ENCODE measurements at regions not wholly inside any gene's neighbourhood (a gene's known extent, or its start where the extent isn't known, plus 50 kb on each side); places are given as distances from the start of the nearest gene placed in this dataset.
"Not testable (repeated sequence)": the region's sequence is repeated elsewhere in the genome, so short reads cannot be mapped to it uniquely, and the experiment has no call there.

DNA sequence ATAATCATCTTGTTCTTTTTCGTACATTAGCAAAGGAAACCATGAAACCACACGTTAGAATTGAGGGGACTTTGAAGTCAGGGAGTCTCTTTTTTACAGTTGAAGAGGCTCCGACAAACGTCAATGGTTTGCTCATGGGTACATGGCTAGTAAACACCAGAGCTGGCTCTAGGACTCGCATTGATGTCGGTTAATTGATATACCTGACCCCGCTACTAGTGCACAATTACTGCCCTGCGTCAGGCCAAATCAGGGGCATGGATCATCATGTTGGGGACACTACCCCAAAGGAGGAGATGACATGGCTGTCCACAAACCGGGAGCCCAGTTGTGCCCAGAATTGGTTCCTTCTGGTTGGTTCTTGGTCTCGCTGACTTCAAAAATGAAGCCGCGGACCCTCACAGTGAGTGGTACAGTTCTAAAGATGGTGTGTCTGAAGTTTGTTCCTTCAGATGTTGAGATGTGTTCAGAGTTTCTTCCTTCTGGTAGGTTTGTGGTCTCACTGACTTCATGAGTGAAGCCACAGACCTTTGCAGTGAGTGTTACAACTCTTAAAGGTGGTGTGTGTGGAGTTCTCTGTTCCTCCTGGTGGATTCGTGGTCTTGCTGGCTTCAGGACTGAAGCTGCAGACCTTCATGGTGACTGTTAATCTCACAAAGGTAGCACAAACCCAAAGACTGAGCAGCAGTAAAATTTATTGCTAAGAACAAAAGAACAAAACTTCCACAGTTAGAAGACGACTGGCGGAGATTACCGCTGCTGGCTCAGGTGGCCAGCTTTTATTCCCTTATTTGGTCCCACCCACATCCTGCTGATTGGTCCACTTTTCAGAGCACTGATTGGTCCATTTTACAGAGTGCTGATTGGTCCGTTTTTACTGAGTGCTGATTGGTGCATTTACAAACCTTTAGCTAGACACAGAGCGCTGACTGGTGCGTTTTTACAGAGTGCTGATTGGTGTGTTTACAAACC lies 126.9 kb upstream of the ERRFI1 start:
- Histone ChIP-seq H3K4me3 (ENCODE audit: low read depth in 1 of 3, low read length in 3 of 3) (no peak overlapping the region), H3K36me3 (ENCODE audit: control insufficient read depth in 4 of 4, insufficient read depth in 3 of 4, low read depth in 1 of 4, low read length in 3 of 4) (no peaks in the 10 kb centered on the region), H3K4me1 (ENCODE audit: control insufficient read depth in 4 of 4, insufficient read depth in 4 of 4, low read length in 3 of 4) (no peaks in the 10 kb centered on the region), H3K9me3 (ENCODE audit: control insufficient read depth in 4 of 4, low read length in 3 of 4) (peaks cover 0 to 3% (median 0%) of the 10 kb centered on the region in 4 donors), H3K27ac (ENCODE audit: low read depth in 1 of 2, low read length in 2 of 2) (no peak overlapping the region), H3K27me3 (ENCODE audit: control insufficient read depth in 4 of 4, insufficient read depth in 4 of 4, low read length in 3 of 4) (no peaks in the 10 kb centered on the region), H3K9ac (ENCODE audit: low read depth in 1 of 2, low read length in 2 of 2) (no peak overlapping the region)
- no peak for DNase-seq (ENCODE audit: low spot score)
- 93% methylated on average over 19 of the region's 19 CpGs for WGBS
- TF ChIP-seq HNF4A (conservative IDR thresholded peaks at IDR 0.05) (no peak), TAF1 (conservative IDR thresholded peaks at IDR 0.05) (no peak), HNF4G (IDR thresholded peaks at IDR 0.05) (no peak), YY1 (IDR thresholded peaks at IDR 0.05) (no peak), RXRA (IDR thresholded peaks at IDR 0.05) (no peak), EGR1 (IDR thresholded peaks at IDR 0.05; ENCODE audit: low read depth in 2 of 2) (no peak)
- TF ChIP-seq, protein P1, sequence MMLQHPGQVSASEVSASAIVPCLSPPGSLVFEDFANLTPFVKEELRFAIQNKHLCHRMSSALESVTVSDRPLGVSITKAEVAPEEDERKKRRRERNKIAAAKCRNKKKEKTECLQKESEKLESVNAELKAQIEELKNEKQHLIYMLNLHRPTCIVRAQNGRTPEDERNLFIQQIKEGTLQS (IDR thresholded peaks at IDR 0.05), result no peak
- TF ChIP-seq, protein P2, sequence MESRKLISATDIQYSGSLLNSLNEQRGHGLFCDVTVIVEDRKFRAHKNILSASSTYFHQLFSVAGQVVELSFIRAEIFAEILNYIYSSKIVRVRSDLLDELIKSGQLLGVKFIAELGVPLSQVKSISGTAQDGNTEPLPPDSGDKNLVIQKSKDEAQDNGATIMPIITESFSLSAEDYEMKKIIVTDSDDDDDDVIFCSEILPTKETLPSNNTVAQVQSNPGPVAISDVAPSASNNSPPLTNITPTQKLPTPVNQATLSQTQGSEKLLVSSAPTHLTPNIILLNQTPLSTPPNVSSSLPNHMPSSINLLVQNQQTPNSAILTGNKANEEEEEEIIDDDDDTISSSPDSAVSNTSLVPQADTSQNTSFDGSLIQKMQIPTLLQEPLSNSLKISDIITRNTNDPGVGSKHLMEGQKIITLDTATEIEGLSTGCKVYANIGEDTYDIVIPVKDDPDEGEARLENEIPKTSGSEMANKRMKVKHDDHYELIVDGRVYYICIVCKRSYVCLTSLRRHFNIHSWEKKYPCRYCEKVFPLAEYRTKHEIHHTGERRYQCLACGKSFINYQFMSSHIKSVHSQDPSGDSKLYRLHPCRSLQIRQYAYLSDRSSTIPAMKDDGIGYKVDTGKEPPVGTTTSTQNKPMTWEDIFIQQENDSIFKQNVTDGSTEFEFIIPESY (IDR thresholded peaks at IDR 0.05), result no peak

DNA sequence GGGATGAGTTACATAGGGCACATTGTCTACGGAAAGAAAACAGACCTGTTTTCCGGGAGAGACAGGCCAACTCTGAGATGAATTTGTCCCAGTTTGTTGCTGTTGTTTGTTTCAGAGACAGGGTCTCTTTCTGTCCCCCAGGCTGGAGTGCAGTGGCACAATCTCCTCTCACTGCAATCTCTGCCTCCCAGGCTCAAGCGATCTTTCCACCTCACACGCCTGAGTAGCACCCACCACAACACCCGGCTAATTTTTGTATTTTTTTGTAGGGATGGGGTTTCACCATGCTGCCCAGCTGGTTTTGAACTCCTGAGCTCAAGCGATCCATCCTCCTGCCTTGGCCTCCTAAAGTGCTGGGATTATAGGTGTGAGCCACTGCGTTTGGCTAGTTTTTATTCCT lies 125.5 kb upstream of the ERRFI1 start:
- Histone ChIP-seq H3K4me1 (ENCODE audit: control insufficient read depth in 4 of 4, insufficient read depth in 4 of 4, low read length in 3 of 4) (no peaks in the 10 kb centered on the region), H3K4me3 (ENCODE audit: low read depth in 1 of 3, low read length in 3 of 3) (no peak overlapping the region), H3K9me3 (ENCODE audit: control insufficient read depth in 4 of 4, low read length in 3 of 4) (peaks cover 0 to 3% (median 0%) of the 10 kb centered on the region in 4 donors), H3K36me3 (ENCODE audit: control insufficient read depth in 4 of 4, insufficient read depth in 3 of 4, low read depth in 1 of 4, low read length in 3 of 4) (no peaks in the 10 kb centered on the region), H3K27ac (ENCODE audit: low read depth in 1 of 2, low read length in 2 of 2) (no peak overlapping the region), H3K9ac (ENCODE audit: low read depth in 1 of 2, low read length in 2 of 2) (no peak overlapping the region), H3K27me3 (ENCODE audit: control insufficient read depth in 4 of 4, insufficient read depth in 4 of 4, low read length in 3 of 4) (no peaks in the 10 kb centered on the region)
- DNase-seq (ENCODE audit: low spot score), result no peak
- WGBS, result 93% methylated on average over 7 of the region's 7 CpGs
- no peak for TF ChIP-seq HNF4G (IDR thresholded peaks at IDR 0.05)
- TF ChIP-seq, protein P3, sequence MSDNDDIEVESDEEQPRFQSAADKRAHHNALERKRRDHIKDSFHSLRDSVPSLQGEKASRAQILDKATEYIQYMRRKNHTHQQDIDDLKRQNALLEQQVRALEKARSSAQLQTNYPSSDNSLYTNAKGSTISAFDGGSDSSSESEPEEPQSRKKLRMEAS (IDR thresholded peaks at IDR 0.05), result no peak
- TF ChIP-seq, protein P2 (IDR thresholded peaks at IDR 0.05), result no peak
- TF ChIP-seq, protein P1 (IDR thresholded peaks at IDR 0.05), result no peak
- no peak for TF ChIP-seq TAF1 (conservative IDR thresholded peaks at IDR 0.05)
- TF ChIP-seq, protein P4, sequence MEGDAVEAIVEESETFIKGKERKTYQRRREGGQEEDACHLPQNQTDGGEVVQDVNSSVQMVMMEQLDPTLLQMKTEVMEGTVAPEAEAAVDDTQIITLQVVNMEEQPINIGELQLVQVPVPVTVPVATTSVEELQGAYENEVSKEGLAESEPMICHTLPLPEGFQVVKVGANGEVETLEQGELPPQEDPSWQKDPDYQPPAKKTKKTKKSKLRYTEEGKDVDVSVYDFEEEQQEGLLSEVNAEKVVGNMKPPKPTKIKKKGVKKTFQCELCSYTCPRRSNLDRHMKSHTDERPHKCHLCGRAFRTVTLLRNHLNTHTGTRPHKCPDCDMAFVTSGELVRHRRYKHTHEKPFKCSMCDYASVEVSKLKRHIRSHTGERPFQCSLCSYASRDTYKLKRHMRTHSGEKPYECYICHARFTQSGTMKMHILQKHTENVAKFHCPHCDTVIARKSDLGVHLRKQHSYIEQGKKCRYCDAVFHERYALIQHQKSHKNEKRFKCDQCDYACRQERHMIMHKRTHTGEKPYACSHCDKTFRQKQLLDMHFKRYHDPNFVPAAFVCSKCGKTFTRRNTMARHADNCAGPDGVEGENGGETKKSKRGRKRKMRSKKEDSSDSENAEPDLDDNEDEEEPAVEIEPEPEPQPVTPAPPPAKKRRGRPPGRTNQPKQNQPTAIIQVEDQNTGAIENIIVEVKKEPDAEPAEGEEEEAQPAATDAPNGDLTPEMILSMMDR (IDR thresholded peaks at IDR 0.05; ENCODE audit: low read depth, low read length, missing input control), result no peak
- TF ChIP-seq YY1 (IDR thresholded peaks at IDR 0.05), result no peak
- no peak for TF ChIP-seq EGR1 (IDR thresholded peaks at IDR 0.05; ENCODE audit: low read depth in 2 of 2)
- TF ChIP-seq SP1 (IDR thresholded peaks at IDR 0.05), result no peak

DNA sequence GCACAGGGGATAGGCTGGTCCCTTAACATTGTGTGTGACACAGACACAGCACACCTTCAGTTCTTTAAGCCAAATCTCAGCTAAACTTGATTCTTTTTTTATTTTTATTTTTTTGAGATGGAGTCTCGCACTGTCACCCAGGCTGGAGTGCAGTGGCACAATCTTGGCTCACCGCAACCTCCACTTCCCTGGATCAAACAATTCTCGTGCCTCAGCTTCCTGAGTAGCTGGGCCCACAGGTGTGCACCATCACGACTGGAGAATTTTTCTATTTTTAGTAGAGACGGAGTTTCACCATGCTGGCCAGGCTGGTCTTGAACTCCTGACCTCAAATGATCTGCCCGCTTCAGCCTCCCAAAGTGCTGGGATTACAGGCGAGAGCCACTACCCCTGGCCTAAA lies 123.6 kb upstream of the ERRFI1 start:
- not testable (repeated sequence) for H3K4me1 ChIP-seq (ENCODE audit: control insufficient read depth in 4 of 4, insufficient read depth in 4 of 4, low read length in 3 of 4); H3K27me3 ChIP-seq (ENCODE audit: control insufficient read depth in 4 of 4, insufficient read depth in 4 of 4, low read length in 3 of 4); H3K4me3 ChIP-seq (ENCODE audit: low read depth in 1 of 3, low read length in 3 of 3); H3K9me3 ChIP-seq (ENCODE audit: control insufficient read depth in 4 of 4, low read length in 3 of 4); DNase-seq (ENCODE audit: low spot score); H3K9ac ChIP-seq (ENCODE audit: low read depth in 1 of 2, low read length in 2 of 2); H3K27ac ChIP-seq (ENCODE audit: low read depth in 1 of 2, low read length in 2 of 2); H3K36me3 ChIP-seq (ENCODE audit: control insufficient read depth in 4 of 4, insufficient read depth in 3 of 4, low read depth in 1 of 4, low read length in 3 of 4)
- WGBS, result 90% methylated on average over 7 of the region's 7 CpGs
